Umbilical cord (tissue), 1 donor: ENCODE measurements at regions not wholly inside any gene's neighbourhood (a gene's known extent, or its start where the extent isn't known, plus 50 kb on each side); places are given as distances from the start of the nearest gene placed in this dataset.
"Not testable (repeated sequence)": the region's sequence is repeated elsewhere in the genome, so short reads cannot be mapped to it uniquely, and the experiment has no call there.

ENCODE experiments used
- DNase-seq: peaks from one replicate; pipeline ENCODE4 v3.0.0-alpha.2; 2015; ENCODE audit warnings: low spot score

DNA sequence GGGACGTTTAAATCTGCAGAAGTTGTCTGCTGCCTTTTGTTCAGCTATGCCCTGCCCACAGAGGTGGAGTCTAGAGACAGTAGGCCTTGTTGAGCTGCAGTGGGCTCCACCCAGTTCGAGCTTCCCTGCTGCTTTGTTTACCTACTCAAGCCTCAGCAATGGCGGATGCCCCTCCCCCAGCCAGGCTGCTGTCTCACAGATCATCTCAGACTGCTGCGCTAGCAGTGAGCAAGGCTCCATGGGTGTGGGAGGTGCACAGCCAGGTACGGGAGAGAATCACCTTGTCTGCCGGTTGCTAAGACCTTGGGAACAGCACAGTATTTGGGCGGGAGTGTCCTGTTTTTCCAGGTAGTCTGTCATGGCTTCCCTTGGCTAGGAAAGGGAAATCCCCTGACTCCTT, 114.3 kb upstream of the PALM2AKAP2 start:
- not testable (repeated sequence) for DNase-seq

GRCh38 chr9:109681301-109681700, 98.7 kb upstream of the PALM2AKAP2 start:
- no peak for DNase-seq

DNA sequence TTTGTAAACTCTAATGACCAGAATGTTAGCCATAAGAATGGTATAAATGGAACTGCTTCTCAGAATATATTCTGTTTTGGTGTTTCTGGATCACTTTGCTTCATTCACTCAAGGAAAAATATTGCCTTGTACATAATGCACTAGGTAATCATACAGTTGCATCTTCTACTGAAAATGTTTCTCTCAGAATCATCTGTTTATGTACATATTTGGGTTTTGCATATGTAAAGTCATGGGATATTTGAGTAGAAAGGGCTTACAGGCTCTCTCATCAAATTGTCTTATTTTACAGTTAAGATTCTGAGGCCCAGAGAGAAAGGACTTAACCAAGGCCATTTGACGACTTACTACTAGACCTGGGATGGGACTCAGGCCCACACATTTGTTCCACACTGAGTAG, 97.8 kb upstream of the PALM2AKAP2 start:
- DNase-seq: no peak

DNA sequence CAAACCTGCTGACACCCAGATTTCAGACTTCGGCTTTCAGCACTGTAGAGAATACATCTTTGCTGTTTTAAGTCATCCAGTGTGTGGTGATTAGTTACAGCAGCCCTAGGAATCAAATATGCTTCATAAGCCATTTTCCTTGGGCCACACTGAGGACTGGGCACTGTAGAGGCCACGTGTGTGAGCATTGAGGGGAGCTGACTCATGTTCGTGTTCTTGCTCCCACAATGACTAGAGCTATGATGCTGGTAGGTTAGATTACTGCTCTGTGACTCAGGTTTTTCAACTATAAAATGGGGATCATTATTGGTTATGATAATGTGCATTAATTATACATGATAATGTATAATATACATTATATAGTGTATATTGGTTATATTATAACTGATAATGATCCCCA, 96.5 kb upstream of the PALM2AKAP2 start:
- DNase-seq: no peak

- DNase-seq: peak; percentile 22
Observed at GRCh38 chr9:109689701-109690100, 90.3 kb upstream of the PALM2AKAP2 start.

- no peak for DNase-seq
Observed at GRCh38 chr9:109699019-109699418, 81.0 kb upstream of the PALM2AKAP2 start.

DNA sequence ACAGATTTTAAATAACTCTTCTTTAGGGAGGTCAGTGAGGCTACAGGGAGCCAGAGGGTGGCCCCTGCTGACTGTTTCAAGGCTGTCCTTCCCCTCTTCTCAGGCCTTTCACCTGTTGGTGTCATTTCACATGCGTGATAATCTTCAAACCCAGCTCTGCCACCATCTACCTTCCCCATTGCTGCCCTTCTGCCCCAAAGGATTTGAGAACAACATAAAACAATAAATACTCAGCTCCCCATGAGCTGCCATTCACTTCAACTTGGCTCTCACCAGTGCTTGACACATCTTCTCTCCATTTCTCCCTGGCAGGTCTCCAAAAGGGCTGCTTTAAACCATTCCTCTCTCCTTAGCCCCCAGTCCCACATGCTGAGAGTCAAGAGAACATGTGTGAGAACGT, 75.5 kb upstream of the PALM2AKAP2 start:
- DNase-seq: no peak

DNA sequence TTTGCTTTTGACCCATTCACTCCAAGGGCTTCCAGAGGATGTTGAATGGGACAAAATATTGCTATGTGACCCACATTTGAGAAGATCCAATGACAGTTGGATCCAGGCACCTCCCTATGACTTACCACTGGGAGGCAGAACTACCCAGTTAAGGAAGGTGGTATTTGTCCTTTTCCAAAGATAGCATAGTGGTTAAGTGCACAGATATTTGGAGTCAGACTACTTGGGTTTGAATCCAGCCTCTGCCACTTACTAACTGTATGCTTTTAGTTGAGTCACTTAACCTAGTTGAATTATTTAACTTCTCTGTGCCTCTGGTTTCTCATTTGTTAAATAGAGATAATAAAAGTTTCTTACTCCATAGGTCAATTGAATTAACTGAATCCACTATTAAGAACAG, 74.5 kb upstream of the PALM2AKAP2 start:
- DNase-seq: no peak

DNA sequence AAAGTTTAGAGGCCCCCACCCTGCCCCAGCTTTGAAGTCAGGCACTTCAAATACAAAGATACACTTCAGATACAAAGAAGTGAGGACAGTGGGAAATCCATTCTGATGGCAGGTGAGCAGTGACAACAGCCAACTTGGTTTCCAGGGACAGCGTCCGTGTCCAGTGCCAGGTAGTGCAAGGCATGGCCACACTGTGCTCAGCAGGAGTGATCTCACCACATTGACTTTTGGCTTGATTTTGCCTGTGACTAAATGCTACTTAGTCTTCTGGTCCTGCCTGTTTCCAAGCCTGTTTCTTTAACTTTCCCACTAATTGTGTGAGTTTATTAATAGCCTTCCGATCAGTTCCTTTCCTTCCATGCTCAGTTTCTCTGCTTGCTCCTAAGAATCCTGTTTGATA, 72.6 kb upstream of the PALM2AKAP2 start:
- DNase-seq: no peak

DNA sequence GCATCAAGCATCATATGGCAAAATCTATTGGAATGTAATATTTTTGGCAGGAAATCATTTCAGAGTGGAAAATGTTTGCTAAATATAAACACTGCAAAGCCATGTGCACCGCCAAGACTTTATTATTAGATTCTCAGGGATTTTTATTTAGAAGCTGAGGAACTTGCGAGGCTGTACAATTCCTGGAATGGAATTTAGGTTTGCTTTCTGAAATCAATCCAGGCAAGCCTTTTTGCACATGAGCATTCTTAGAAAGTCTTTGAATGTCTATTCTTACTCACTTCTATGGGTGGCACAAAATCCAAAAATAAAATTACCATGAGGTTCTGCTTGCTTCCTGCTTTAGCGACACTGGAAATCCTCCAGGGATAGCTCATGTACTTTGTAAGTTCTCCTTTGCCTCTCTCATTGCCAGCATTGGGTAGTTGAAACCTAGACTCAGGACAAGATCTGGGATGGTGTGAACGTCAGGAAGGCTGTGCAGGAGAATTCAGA, 71.5 kb upstream of the PALM2AKAP2 start:
- peak; percentile 71 for DNase-seq

GRCh38 chr9:109709866-109710265, 70.1 kb upstream of the PALM2AKAP2 start:
- no peak for DNase-seq

- DNase-seq: no peak
Observed at GRCh38 chr9:109710830-109711229, 69.2 kb upstream of the PALM2AKAP2 start.

GRCh38 chr9:109715344-109715743, 64.7 kb upstream of the PALM2AKAP2 start:
- DNase-seq: peak; percentile 68

- DNase-seq: no peak
Observed at GRCh38 chr9:109716631-109717030, 63.4 kb upstream of the PALM2AKAP2 start.

- DNase-seq: no peak
Observed at GRCh38 chr9:109717342-109717741, 62.7 kb upstream of the PALM2AKAP2 start.

DNA sequence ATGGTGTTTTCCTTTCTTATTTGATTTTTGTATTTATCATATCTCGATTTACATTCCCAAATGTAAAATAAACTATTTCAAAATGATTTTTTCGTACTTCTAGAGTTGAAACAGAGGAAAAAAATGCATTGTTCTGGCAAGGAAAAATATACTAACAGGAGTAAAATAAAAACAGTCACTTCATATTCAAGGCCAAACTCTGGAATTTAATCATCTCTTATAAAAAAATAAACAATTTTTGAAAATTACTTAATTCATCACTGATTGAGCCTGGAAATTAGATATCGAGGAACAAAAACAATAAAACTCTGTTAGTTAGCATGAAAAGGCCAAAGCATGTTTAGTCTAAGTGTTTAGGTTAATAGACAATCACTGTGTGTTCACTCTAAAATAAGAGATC, 61.1 kb upstream of the PALM2AKAP2 start:
- DNase-seq: no peak

- DNase-seq: no peak
Observed at GRCh38 chr9:109721001-109721400, 59.0 kb upstream of the PALM2AKAP2 start.

GRCh38 chr9:109722007-109722406, 58.0 kb upstream of the PALM2AKAP2 start:
- DNase-seq: no peak

DNA sequence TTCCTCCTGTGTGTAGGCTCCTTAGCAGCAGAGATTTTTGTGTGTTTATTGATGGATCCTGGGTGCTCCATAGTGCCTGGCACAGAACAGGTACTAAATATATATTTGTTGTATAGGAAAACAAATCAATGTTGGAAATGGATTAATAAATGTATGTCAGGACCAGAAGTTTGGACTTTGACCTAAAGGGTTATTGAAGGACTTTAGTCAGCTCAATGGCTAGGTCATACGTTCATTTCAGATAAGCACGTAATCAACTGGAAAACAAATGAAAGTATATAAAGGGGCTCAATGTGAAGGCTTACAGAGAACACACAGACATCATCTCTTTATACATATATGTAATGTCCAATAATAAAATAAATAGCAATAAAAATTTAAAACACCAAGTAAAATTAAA, 56.2 kb upstream of the PALM2AKAP2 start:
- no peak for DNase-seq

DNA sequence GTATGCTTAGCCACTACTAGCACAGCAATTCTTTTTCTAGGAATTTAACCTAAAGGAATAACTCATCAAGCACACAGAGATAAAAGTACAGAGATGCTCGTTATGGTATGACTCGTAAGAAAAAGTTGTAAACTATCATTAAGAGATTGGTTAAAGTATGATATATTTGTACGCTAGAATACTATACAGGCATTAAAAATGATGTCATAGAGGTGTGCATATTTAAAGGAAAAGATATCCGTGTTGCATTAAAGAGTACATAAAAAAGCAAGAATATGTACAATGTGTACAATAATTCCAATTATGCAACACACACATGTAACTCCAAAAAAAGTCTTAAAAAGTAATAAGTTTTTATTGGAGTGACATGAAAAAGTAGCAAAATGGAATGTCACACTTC, 54.5 kb upstream of the PALM2AKAP2 start:
- no peak for DNase-seq

- no peak for DNase-seq
Observed at GRCh38 chr9:109726119-109726518, 53.9 kb upstream of the PALM2AKAP2 start.

DNA sequence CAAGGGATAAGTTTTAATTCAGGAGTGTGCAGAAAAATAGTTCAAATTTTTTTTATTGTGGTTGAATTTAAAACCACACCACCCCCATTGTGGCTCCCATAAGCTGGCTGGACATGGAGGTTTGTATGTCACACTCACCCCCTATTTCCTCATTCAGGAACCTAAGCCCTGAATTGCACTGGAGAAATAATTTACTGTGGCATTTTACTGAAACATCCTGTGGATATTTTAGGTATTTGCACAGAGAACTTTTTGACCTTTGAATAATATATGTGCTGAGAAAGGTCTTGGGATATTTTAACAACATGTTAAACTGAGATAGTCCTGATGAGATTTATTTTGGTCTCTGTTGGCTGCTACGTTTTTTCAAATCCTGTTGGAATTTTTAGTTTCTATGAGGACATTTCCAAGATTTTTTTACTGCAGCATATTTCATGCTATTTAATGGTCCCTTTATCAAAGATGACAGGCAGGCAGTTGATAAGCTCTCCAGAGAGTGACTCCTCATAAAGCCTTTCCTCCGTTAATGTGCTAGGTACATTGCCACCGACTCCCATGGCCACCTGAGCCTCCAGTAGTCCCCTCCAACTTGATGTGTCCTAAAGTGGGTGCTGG, 51.2 kb upstream of the PALM2AKAP2 start:
- DNase-seq: peak; percentile 73

DNA sequence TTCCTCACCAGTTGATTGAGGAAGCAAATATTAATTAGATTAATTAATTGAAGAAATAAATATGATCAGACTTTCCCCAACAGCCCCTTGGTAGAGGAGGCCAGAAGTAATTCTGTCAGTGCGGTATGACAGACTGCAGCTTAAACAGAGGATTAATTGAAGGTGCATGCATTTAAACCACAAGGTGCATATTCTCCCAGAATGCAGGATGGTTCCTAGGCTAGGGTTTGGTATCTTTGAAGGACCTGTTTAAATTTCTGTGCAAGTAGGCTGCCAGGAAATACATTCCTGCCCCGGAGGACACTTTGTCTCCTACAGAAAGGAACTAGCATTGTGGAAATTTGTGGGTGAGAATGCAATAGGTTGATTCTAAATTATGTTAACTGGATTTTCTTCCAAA, 50.5 kb upstream of the PALM2AKAP2 start:
- DNase-seq: no peak
